ENCODE measurements at regions not wholly inside any gene's neighbourhood (a gene's known extent, or its start where the extent isn't known, plus 50 kb on each side); places are given as distances from the start of the nearest gene placed in this dataset.

GRCh38 chr13:55563267-55563666, 1577.5 kb upstream of the PRR20A start:
- TF ChIP-seq TOX (CRISPR knock-in tag; IDR thresholded peaks at IDR 0.05; ENCODE audit: borderline replicate concordance) (no peak), ARNTL (CRISPR knock-in tag; IDR thresholded peaks at IDR 0.05; ENCODE audit: borderline replicate concordance, low read depth) (no peak), ZC3H10 (CRISPR knock-in tag; IDR thresholded peaks at IDR 0.05) (no peak), RARB (CRISPR knock-in tag; IDR thresholded peaks at IDR 0.05) (no peak)
